Panc1 (cell line): ENCODE measurements at regions not wholly inside any gene's neighbourhood (a gene's known extent, or its start where the extent isn't known, plus 50 kb on each side); places are given as distances from the start of the nearest gene placed in this dataset.

Experiments used
- ATAC-seq: fragments of 200-7000 bp; cut with Tn5 transposase; 2 replicates; pipeline ENCODE4 v1.9.1; 2020; ENCODE audit warnings: mild to moderate bottlenecking, moderate library complexity
- BruUV-seq: library from RNA; stranded (reverse); fragments of 400-500 nt; replicated peaks from 2 replicates; lab custom pipeline; 2021; lab: Mats Ljungman, UMichigan
- CTCF ChIA-PET: fragments of 300-600 bp; sonication (Branson Sonifier 250); formaldehyde crosslinking; loops from one replicate; lab custom pipeline; 2022; ENCODE audit warnings: antibody characterized with exemption; lab: Charles Lee
- POLR2A ChIA-PET: fragments of 300-600 bp; sonication (Branson Sonifier 250); formaldehyde crosslinking; loops from one replicate; lab custom pipeline; 2022; ENCODE audit warnings: antibody characterized with exemption; lab: Charles Lee
- DNase-seq: peaks from one replicate; pipeline ENCODE4 v3.0.0-alpha.2; 2010; ENCODE audit warnings: low read depth, low spot score
- H3K27ac ChIP-seq: 2 replicates; pipeline ENCODE4 v1.5.1; 2011; ENCODE audit warnings: mild to moderate bottlenecking, low read length, inconsistent platforms
- H3K27me3 ChIP-seq: fragments of 200-500 bp; sonication (Bioruptor generic); 2 replicates; pipeline ENCODE4 v1.6.0; 2014; ENCODE audit warnings: low read length, inconsistent platforms; ENCODE audit not compliant: control insufficient read depth, insufficient read depth
- H3K36me3 ChIP-seq: fragments of 200-500 bp; sonication (Bioruptor generic); 2 replicates; pipeline ENCODE4 v1.5.1; 2014; ENCODE audit warnings: inconsistent platforms, mild to moderate bottlenecking, low read length, moderate library complexity; ENCODE audit not compliant: control insufficient read depth, insufficient read depth
- H3K4me1 ChIP-seq: 2 replicates; pipeline ENCODE4 v1.5.1; 2011; ENCODE audit warnings: inconsistent platforms, mild to moderate bottlenecking, low read length, moderate library complexity; ENCODE audit not compliant: control insufficient read depth, insufficient read depth
- H3K4me3 ChIP-seq, 2 experiments: 2 replicates each; pipeline ENCODE4 v1.5.1; 2011 to 2012; ENCODE audit warnings: low read depth in 2 of 2, low read length in 2 of 2, mild to moderate bottlenecking in 2 of 2, inconsistent platforms in 1 of 2, moderate library complexity in 1 of 2
- H3K9me3 ChIP-seq: fragments of 200-500 bp; sonication (Bioruptor generic); 2 replicates; pipeline ENCODE4 v1.5.1; 2014; ENCODE audit warnings: low read depth, mild to moderate bottlenecking, inconsistent platforms, low read length, moderate library complexity; ENCODE audit not compliant: control insufficient read depth, insufficient read depth
- CTCF ChIP-seq: fragments of 450-650 bp; IDR thresholded peaks from 2 replicates; pipeline ENCODE4 v1.5.1; 2017; ENCODE audit warnings: mild to moderate bottlenecking
- POLR2AphosphoS5 ChIP-seq: IDR thresholded peaks from 2 replicates; pipeline ENCODE4 v1.6.1; 2012; ENCODE audit warnings: mild to moderate bottlenecking, low read depth, low read length, moderate library complexity
- REST ChIP-seq, 2 experiments: IDR thresholded peaks; 2 replicates each; pipeline ENCODE4 v1.6.1; 2011 to 2012; ENCODE audit warnings: low read depth in 2 of 2, control low read depth in 1 of 2, low read length in 1 of 2, mild to moderate bottlenecking in 1 of 2, moderate library complexity in 1 of 2; ENCODE audit not compliant: insufficient read depth in 1 of 2
- SIN3A ChIP-seq: IDR thresholded peaks from 2 replicates; pipeline ENCODE4 v1.6.1; 2012; ENCODE audit warnings: low read depth, mild to moderate bottlenecking, low read length, moderate library complexity, borderline replicate concordance; ENCODE audit not compliant: insufficient read depth
- TCF7L2 ChIP-seq: IDR thresholded peaks from 2 replicates; pipeline ENCODE4 v1.6.1; 2011; ENCODE audit warnings: mild to moderate bottlenecking, low read depth, low read length, inconsistent platforms
- in situ Hi-C: cut with HindIII; loops from 2 replicates; pipeline ENCODE4 v1.10.0; 2016; ENCODE audit warnings: low sequenced_read_pairs, low pct_unique_long_range_greater_than_20kb
- intact Hi-C: fragments of 100-400 bp; cut with micrococcal nuclease; formaldehyde crosslinking; loops from one replicate; pipeline ENCODE4 v1.10.0; 2022; ENCODE audit not compliant: unreplicated experiment

- Histone ChIP-seq H3K4me3 (no peak overlapping the region), H3K36me3 (no peaks in the 10 kb centered on the region), H3K4me1 (no peaks in the 10 kb centered on the region), H3K27ac (no peak overlapping the region), H3K27me3 (no peaks in the 10 kb centered on the region), H3K9me3 (no peaks in the 10 kb centered on the region)
- intact Hi-C loops, result no loop called here
- TF ChIP-seq CTCF, result no peak
- no peak for TF ChIP-seq REST (IDR thresholded peaks at IDR 0.05; ENCODE audit: insufficient read depth in 1 of 2, low read depth in 2 of 2, low read length in 1 of 2)
- DNase-seq, result no peak
- ChIA-PET POLR2A (no interaction called here), CTCF (no interaction called here)
- no peak for ATAC-seq
- BruUV-seq, result no TSS peak
- in situ Hi-C loops, result no loop called here
Observed at GRCh38 chr2:45312275-45312674, 298.8 kb downstream of the SRBD1 start.

GRCh38 chr2:45311559-45311958 is 299.5 kb downstream of the SRBD1 start:
- Histone ChIP-seq H3K36me3 (no peaks in the 10 kb centered on the region), H3K9me3 (no peaks in the 10 kb centered on the region), H3K27ac (no peak overlapping the region), H3K27me3 (no peaks in the 10 kb centered on the region), H3K4me3 (no peak overlapping the region), H3K4me1 (no peaks in the 10 kb centered on the region)
- in situ Hi-C loops (no loop called here), intact Hi-C loops (no loop called here)
- TF ChIP-seq POLR2AphosphoS5 (no peak), TCF7L2 (no peak), REST (IDR thresholded peaks at IDR 0.05; ENCODE audit: insufficient read depth in 1 of 2, low read depth in 2 of 2, low read length in 1 of 2) (no peak), SIN3A (no peak), CTCF (no peak)
- POLR2A ChIA-PET, result no interaction called here
- BruUV-seq, result no TSS peak
- CTCF ChIA-PET, result no interaction called here
- DNase-seq, result no peak
- ATAC-seq, result no peak
